ENCODE measurements at regions not wholly inside any gene's neighbourhood (a gene's known extent, or its start where the extent isn't known, plus 50 kb on each side); places are given as distances from the start of the nearest gene placed in this dataset.

- no peaks in the 10 kb centered on the region for H3K27me3 ChIP-seq (ENCODE audit: control insufficient read depth, insufficient read depth, low read length)
- H3K36me3 ChIP-seq (ENCODE audit: control insufficient read depth, insufficient read depth, low read length) = no peaks in the 10 kb centered on the region
- DNase-seq (ENCODE audit: low read depth in 2 of 2) = no peak
- no peaks in the 10 kb centered on the region for H3K9me3 ChIP-seq (ENCODE audit: control insufficient read depth, insufficient read depth, low read depth, low read length)
- H3K4me3 ChIP-seq (replicated peaks in 1 of 4; ENCODE audit: control extremely low read depth in 1 of 4, insufficient read depth in 1 of 4, low read depth in 3 of 4, low read length in 4 of 4) = no peak overlapping the region
- no peaks in the 10 kb centered on the region for H4K20me1 ChIP-seq (ENCODE audit: control insufficient read depth, extremely low read depth, insufficient read depth, low read length)
- H3K27ac ChIP-seq (ENCODE audit: insufficient read depth, low read length) = no peak overlapping the region
- no peak overlapping the region for H3K4me2 ChIP-seq (ENCODE audit: extremely low read depth, insufficient read depth, low read length)
- H3K9ac ChIP-seq (ENCODE audit: insufficient read depth, low read length) = no peak overlapping the region
- H3K79me2 ChIP-seq (ENCODE audit: control insufficient read depth, insufficient read depth, low read length) = no peaks in the 10 kb centered on the region
- H2AFZ ChIP-seq (ENCODE audit: low read length) = no peak overlapping the region
- H3K4me1 ChIP-seq (ENCODE audit: control insufficient read depth, extremely low read depth, insufficient read depth, low read length) = no peaks in the 10 kb centered on the region
- TF ChIP-seq, protein P1, sequence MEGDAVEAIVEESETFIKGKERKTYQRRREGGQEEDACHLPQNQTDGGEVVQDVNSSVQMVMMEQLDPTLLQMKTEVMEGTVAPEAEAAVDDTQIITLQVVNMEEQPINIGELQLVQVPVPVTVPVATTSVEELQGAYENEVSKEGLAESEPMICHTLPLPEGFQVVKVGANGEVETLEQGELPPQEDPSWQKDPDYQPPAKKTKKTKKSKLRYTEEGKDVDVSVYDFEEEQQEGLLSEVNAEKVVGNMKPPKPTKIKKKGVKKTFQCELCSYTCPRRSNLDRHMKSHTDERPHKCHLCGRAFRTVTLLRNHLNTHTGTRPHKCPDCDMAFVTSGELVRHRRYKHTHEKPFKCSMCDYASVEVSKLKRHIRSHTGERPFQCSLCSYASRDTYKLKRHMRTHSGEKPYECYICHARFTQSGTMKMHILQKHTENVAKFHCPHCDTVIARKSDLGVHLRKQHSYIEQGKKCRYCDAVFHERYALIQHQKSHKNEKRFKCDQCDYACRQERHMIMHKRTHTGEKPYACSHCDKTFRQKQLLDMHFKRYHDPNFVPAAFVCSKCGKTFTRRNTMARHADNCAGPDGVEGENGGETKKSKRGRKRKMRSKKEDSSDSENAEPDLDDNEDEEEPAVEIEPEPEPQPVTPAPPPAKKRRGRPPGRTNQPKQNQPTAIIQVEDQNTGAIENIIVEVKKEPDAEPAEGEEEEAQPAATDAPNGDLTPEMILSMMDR (conservative IDR thresholded peaks at IDR 0.05 in 1 of 2, IDR thresholded peaks at IDR 0.05 in 1 of 2; ENCODE audit: low read depth in 1 of 2, low read length in 2 of 2) = no peak
- no peak for TF ChIP-seq EZH2 (IDR thresholded peaks at IDR 0.05; ENCODE audit: low read length, missing control alignments)
Observed at GRCh38 chr4:129602447-129602846, 506.5 kb downstream of the C4orf33 start.

DNA sequence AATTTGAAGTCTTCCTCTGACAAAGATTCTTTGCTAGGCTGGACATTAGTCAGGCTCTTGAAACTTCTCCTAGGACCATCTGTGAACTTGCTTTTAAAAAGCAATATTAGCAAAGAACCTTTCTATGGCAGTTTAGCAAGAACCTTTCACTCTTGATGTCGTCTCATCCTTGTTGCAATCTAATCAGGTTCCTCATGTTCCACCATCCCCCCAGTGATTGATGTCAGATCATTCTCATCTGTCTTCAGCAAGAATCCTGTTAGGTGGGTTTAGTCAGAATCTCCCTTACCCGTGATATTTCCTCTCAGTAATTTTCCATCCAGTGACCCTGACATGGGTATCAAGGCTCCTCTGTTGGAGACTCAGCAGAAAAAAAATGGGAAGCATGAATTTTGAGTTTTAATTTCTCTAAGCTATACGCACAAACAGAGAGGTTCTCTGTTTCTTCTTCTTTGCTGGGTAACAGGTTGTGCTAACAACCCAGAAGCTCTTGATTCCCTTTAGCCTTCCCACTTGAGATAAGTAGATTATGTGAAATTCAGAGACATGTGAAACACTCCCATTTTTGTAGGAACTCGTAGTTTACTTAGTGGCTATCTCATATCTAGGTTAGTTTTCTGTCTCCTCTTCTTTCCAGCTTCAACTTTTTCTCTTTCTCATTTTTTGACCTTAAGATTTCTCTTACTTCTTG lies 507.4 kb downstream of the C4orf33 start:
- TF ChIP-seq EZH2 (IDR thresholded peaks at IDR 0.05; ENCODE audit: low read length, missing control alignments) = no peak
- TF ChIP-seq, protein P1 (conservative IDR thresholded peaks at IDR 0.05 in 1 of 2, IDR thresholded peaks at IDR 0.05 in 1 of 2; ENCODE audit: low read depth in 1 of 2, low read length in 2 of 2) = no peak
- Histone ChIP-seq H3K79me2 (ENCODE audit: control insufficient read depth, insufficient read depth, low read length) (no peaks in the 10 kb centered on the region), H3K4me3 (replicated peaks in 1 of 4; ENCODE audit: control extremely low read depth in 1 of 4, insufficient read depth in 1 of 4, low read depth in 3 of 4, low read length in 4 of 4) (no peak overlapping the region), H3K36me3 (ENCODE audit: control insufficient read depth, insufficient read depth, low read length) (no peaks in the 10 kb centered on the region), H3K4me2 (ENCODE audit: extremely low read depth, insufficient read depth, low read length) (no peak overlapping the region), H4K20me1 (ENCODE audit: control insufficient read depth, extremely low read depth, insufficient read depth, low read length) (no peaks in the 10 kb centered on the region), H2AFZ (ENCODE audit: low read length) (no peak overlapping the region), H3K9ac (ENCODE audit: insufficient read depth, low read length) (no peak overlapping the region), H3K27ac (ENCODE audit: insufficient read depth, low read length) (no peak overlapping the region), H3K4me1 (ENCODE audit: control insufficient read depth, extremely low read depth, insufficient read depth, low read length) (no peaks in the 10 kb centered on the region), H3K27me3 (ENCODE audit: control insufficient read depth, insufficient read depth, low read length) (no peaks in the 10 kb centered on the region), H3K9me3 (ENCODE audit: control insufficient read depth, insufficient read depth, low read depth, low read length) (no peaks in the 10 kb centered on the region)
- DNase-seq (ENCODE audit: low read depth in 2 of 2) = no peak

DNA sequence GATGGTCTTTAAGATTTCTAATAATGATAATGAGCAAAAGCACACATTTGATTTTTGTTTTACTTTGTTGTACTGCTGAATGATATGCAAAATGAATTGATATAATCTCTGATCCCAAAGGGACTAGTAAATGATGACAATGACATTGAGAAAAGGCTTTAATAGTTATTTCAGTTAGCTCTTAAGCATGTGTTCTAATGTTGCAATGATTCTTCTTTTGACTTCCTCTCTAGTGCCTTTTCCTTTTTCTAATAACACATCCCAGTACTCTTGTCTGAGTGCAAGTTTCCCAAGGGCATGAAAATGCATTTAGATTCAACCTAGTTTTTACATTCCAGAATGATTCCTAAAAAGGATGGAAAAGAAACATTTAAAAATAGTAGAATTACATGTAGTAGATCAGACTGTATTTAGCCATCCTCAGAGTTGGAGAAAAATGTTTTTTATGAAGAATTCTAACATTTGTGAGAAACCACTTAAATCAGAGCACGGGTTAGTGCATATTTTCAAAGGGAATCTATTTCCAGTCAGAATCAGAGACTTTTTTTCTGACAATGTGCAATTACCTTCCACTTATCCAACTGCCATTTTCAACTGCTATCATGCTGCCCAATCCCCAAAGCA lies 508.8 kb downstream of the C4orf33 start:
- Histone ChIP-seq H3K27ac (ENCODE audit: insufficient read depth, low read length) (no peak overlapping the region), H4K20me1 (ENCODE audit: control insufficient read depth, extremely low read depth, insufficient read depth, low read length) (no peaks in the 10 kb centered on the region), H3K9me3 (ENCODE audit: control insufficient read depth, insufficient read depth, low read depth, low read length) (no peaks in the 10 kb centered on the region), H3K27me3 (ENCODE audit: control insufficient read depth, insufficient read depth, low read length) (no peaks in the 10 kb centered on the region), H2AFZ (ENCODE audit: low read length) (no peak overlapping the region), H3K4me3 (replicated peaks in 1 of 4; ENCODE audit: control extremely low read depth in 1 of 4, insufficient read depth in 1 of 4, low read depth in 3 of 4, low read length in 4 of 4) (no peak overlapping the region), H3K4me1 (ENCODE audit: control insufficient read depth, extremely low read depth, insufficient read depth, low read length) (no peaks in the 10 kb centered on the region), H3K4me2 (ENCODE audit: extremely low read depth, insufficient read depth, low read length) (no peak overlapping the region), H3K36me3 (ENCODE audit: control insufficient read depth, insufficient read depth, low read length) (no peaks in the 10 kb centered on the region), H3K79me2 (ENCODE audit: control insufficient read depth, insufficient read depth, low read length) (no peaks in the 10 kb centered on the region), H3K9ac (ENCODE audit: insufficient read depth, low read length) (no peak overlapping the region)
- no peak for DNase-seq (ENCODE audit: low read depth in 2 of 2)
- TF ChIP-seq EZH2 (IDR thresholded peaks at IDR 0.05; ENCODE audit: low read length, missing control alignments) = no peak
- TF ChIP-seq, protein P1 (conservative IDR thresholded peaks at IDR 0.05 in 1 of 2, IDR thresholded peaks at IDR 0.05 in 1 of 2; ENCODE audit: low read depth in 1 of 2, low read length in 2 of 2) = no peak

All from fibroblast of lung (primary cell).